ENCODE measurements at regions not wholly inside any gene's neighbourhood (a gene's known extent, or its start where the extent isn't known, plus 50 kb on each side); places are given as distances from the start of the nearest gene placed in this dataset.

GRCh38 chr4:147182041-147182440 lies 236.4 kb upstream of the TTC29 start:
- Histone ChIP-seq H2BK12ac (ENCODE audit: low read length) (no peak overlapping the region), H2AK5ac (ENCODE audit: low read depth, low read length) (no peak overlapping the region), H3K27me3 (ENCODE audit: control insufficient read depth in 3 of 3, insufficient read depth in 3 of 3, low read depth in 1 of 3, low read length in 3 of 3) (no peaks in the 10 kb centered on the region), H3K36me3 (replicated peaks in 1 of 2; ENCODE audit: control insufficient read depth in 2 of 2, insufficient read depth in 2 of 2, low read length in 2 of 2) (no peaks in the 10 kb centered on the region), H3K4ac (ENCODE audit: low read length) (no peak overlapping the region), H2BK15ac (ENCODE audit: low read length) (no peak overlapping the region), H3K27ac (replicated peaks; ENCODE audit: low read length) (no peak overlapping the region), H3K79me1 (ENCODE audit: low read depth, low read length) (peaks cover 2% of the 10 kb centered on the region), H3K4me1 (ENCODE audit: control insufficient read depth in 2 of 2, insufficient read depth in 1 of 2, low read depth in 1 of 2, low read length in 2 of 2) (peaks cover 0 to 6% of the 10 kb centered on the region in 2 donors), H3K4me3 (ENCODE audit: low read length in 2 of 2) (no peak overlapping the region), H3K9ac (ENCODE audit: low read depth, low read length, poor library complexity) (no peak overlapping the region), H4K91ac (ENCODE audit: low read depth, low read length, poor library complexity) (no peak overlapping the region), H2AFZ (ENCODE audit: low read length) (no peak overlapping the region), H4K8ac (ENCODE audit: low read depth, low read length) (no peak overlapping the region), H2BK120ac (ENCODE audit: low read depth, low read length) (no peak overlapping the region), H3K14ac (ENCODE audit: low read length) (no peak overlapping the region), H2BK5ac (ENCODE audit: low read length) (no peak overlapping the region), H3K18ac (ENCODE audit: low read length) (no peak overlapping the region), H3K4me2 (ENCODE audit: insufficient read depth, low read length, poor library complexity, severe bottlenecking) (no peak overlapping the region), H3K9me3 (replicated peaks in 1 of 2; ENCODE audit: control insufficient read depth in 2 of 2, insufficient read depth in 1 of 2, low read depth in 1 of 2, low read length in 2 of 2) (no peaks in the 10 kb centered on the region), H3K23ac (ENCODE audit: low read depth, low read length, poor library complexity) (no peak overlapping the region)
- DNase-seq (ENCODE audit: low spot score) = peak; percentile 38
- no CpG with 5 or more reads among the region's 2 CpGs for WGBS, 2 donors (ENCODE audit: extremely low coverage in 2 of 2, insufficient read length in 2 of 2, insufficient replicate concordance in 1 of 2)

GRCh38 chr4:147192679-147193078 lies 247.0 kb upstream of the TTC29 start:
- Histone ChIP-seq H3K36me3 (replicated peaks in 1 of 2; ENCODE audit: control insufficient read depth in 2 of 2, insufficient read depth in 2 of 2, low read length in 2 of 2) (no peaks in the 10 kb centered on the region), H2BK5ac (ENCODE audit: low read length) (no peak overlapping the region), H3K9ac (ENCODE audit: low read depth, low read length, poor library complexity) (no peak overlapping the region), H2BK120ac (ENCODE audit: low read depth, low read length) (no peak overlapping the region), H4K8ac (ENCODE audit: low read depth, low read length) (no peak overlapping the region), H3K18ac (ENCODE audit: low read length) (no peak overlapping the region), H3K23ac (ENCODE audit: low read depth, low read length, poor library complexity) (no peak overlapping the region), H3K4me3 (ENCODE audit: low read length in 2 of 2) (no peak overlapping the region), H3K9me3 (replicated peaks in 1 of 2; ENCODE audit: control insufficient read depth in 2 of 2, insufficient read depth in 1 of 2, low read depth in 1 of 2, low read length in 2 of 2) (no peaks in the 10 kb centered on the region), H3K4me1 (ENCODE audit: control insufficient read depth in 2 of 2, insufficient read depth in 1 of 2, low read depth in 1 of 2, low read length in 2 of 2) (peaks cover 0 to 3% of the 10 kb centered on the region in 2 donors), H3K79me1 (ENCODE audit: low read depth, low read length) (no peaks in the 10 kb centered on the region), H3K4ac (ENCODE audit: low read length) (no peak overlapping the region), H4K91ac (ENCODE audit: low read depth, low read length, poor library complexity) (no peak overlapping the region), H2AFZ (ENCODE audit: low read length) (no peak overlapping the region), H2AK5ac (ENCODE audit: low read depth, low read length) (no peak overlapping the region), H3K4me2 (ENCODE audit: insufficient read depth, low read length, poor library complexity, severe bottlenecking) (no peak overlapping the region), H2BK15ac (ENCODE audit: low read length) (no peak overlapping the region), H3K27ac (replicated peaks; ENCODE audit: low read length) (no peak overlapping the region), H3K27me3 (ENCODE audit: control insufficient read depth in 3 of 3, insufficient read depth in 3 of 3, low read depth in 1 of 3, low read length in 3 of 3) (no peaks in the 10 kb centered on the region), H2BK12ac (ENCODE audit: low read length) (no peak overlapping the region), H3K14ac (ENCODE audit: low read length) (no peak overlapping the region)
- DNase-seq (ENCODE audit: low spot score) = no peak

DNA sequence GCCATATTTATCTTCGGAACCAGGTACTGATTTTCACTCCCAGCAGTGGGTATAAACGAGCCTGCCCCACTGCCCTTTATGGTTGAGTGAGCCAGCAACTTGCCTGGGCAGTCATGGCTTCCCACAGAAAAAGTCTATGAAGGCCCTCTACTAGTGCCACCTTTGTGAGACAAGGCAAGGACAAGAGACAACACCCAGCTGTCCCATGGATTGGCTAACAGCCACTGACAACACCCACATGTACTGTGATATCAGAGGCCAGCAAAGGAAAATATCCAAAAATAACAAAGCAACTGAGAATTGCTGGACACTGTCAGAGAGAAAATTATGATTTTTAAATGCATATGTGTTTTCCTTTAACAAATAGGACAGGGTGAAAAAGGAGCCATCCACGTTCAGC lies 248.4 kb upstream of the TTC29 start:
- H3K9me3 ChIP-seq (replicated peaks in 1 of 2; ENCODE audit: control insufficient read depth in 2 of 2, insufficient read depth in 1 of 2, low read depth in 1 of 2, low read length in 2 of 2) = no peaks in the 10 kb centered on the region
- no peak overlapping the region for H2BK15ac ChIP-seq (ENCODE audit: low read length)
- H2AFZ ChIP-seq (ENCODE audit: low read length) = no peak overlapping the region
- no peaks in the 10 kb centered on the region for H3K36me3 ChIP-seq (replicated peaks in 1 of 2; ENCODE audit: control insufficient read depth in 2 of 2, insufficient read depth in 2 of 2, low read length in 2 of 2)
- no peak overlapping the region for H2BK5ac ChIP-seq (ENCODE audit: low read length)
- H2BK120ac ChIP-seq (ENCODE audit: low read depth, low read length) = no peak overlapping the region
- H4K8ac ChIP-seq (ENCODE audit: low read depth, low read length) = no peak overlapping the region
- H3K4me1 ChIP-seq (ENCODE audit: control insufficient read depth in 2 of 2, insufficient read depth in 1 of 2, low read depth in 1 of 2, low read length in 2 of 2) = peaks cover 0 to 5% of the 10 kb centered on the region in 2 donors
- no peak overlapping the region for H3K14ac ChIP-seq (ENCODE audit: low read length)
- H3K27ac ChIP-seq (replicated peaks; ENCODE audit: low read length) = no peak overlapping the region
- no peak overlapping the region for H3K23ac ChIP-seq (ENCODE audit: low read depth, low read length, poor library complexity)
- no CpG with 5 or more reads among the region's 3 CpGs for WGBS, 2 donors (ENCODE audit: extremely low coverage in 2 of 2, insufficient read length in 2 of 2, insufficient replicate concordance in 1 of 2)
- no peak for DNase-seq (ENCODE audit: low spot score)
- H3K4me2 ChIP-seq (ENCODE audit: insufficient read depth, low read length, poor library complexity, severe bottlenecking) = no peak overlapping the region
- no peaks in the 10 kb centered on the region for H3K79me1 ChIP-seq (ENCODE audit: low read depth, low read length)
- H3K18ac ChIP-seq (ENCODE audit: low read length) = no peak overlapping the region
- H3K27me3 ChIP-seq (ENCODE audit: control insufficient read depth in 3 of 3, insufficient read depth in 3 of 3, low read depth in 1 of 3, low read length in 3 of 3) = no peaks in the 10 kb centered on the region
- H2BK12ac ChIP-seq (ENCODE audit: low read length) = no peak overlapping the region
- no peak overlapping the region for H3K9ac ChIP-seq (ENCODE audit: low read depth, low read length, poor library complexity)
- H4K91ac ChIP-seq (ENCODE audit: low read depth, low read length, poor library complexity) = no peak overlapping the region
- H3K4me3 ChIP-seq (ENCODE audit: low read length in 2 of 2) = no peak overlapping the region
- H3K4ac ChIP-seq (ENCODE audit: low read length) = no peak overlapping the region
- no peak overlapping the region for H2AK5ac ChIP-seq (ENCODE audit: low read depth, low read length)

DNA sequence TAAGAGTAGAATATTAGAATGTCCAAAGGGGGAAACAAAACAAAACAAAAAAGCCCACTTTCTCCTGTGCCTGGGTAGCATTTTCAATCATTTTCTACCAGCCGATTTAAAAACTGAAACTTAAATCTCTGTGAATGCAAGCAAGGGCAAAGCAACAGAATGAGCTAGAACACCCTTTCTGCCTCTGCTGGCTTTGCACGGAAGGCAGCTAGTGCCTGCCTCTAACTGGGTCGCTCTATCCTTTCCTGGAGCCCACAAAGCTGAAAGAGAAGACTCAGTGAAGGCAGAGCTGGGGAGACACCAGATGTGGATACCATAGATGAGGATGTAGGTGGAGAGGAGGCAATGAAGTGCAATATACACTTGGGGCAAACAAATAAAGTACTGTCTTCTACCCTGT lies 248.9 kb upstream of the TTC29 start:
- Histone ChIP-seq H3K79me1 (ENCODE audit: low read depth, low read length) (no peaks in the 10 kb centered on the region), H3K4me2 (ENCODE audit: insufficient read depth, low read length, poor library complexity, severe bottlenecking) (no peak overlapping the region), H3K4me3 (ENCODE audit: low read length in 2 of 2) (no peak overlapping the region), H3K9ac (ENCODE audit: low read depth, low read length, poor library complexity) (no peak overlapping the region), H2AK5ac (ENCODE audit: low read depth, low read length) (no peak overlapping the region), H2BK120ac (ENCODE audit: low read depth, low read length) (no peak overlapping the region), H2BK12ac (ENCODE audit: low read length) (no peak overlapping the region), H2AFZ (ENCODE audit: low read length) (no peak overlapping the region), H3K18ac (ENCODE audit: low read length) (peak overlapping the region; percentile 38), H3K4me1 (ENCODE audit: control insufficient read depth in 2 of 2, insufficient read depth in 1 of 2, low read depth in 1 of 2, low read length in 2 of 2) (peaks cover 0 to 6% of the 10 kb centered on the region in 2 donors), H4K8ac (ENCODE audit: low read depth, low read length) (no peak overlapping the region), H3K4ac (ENCODE audit: low read length) (no peak overlapping the region), H3K9me3 (replicated peaks in 1 of 2; ENCODE audit: control insufficient read depth in 2 of 2, insufficient read depth in 1 of 2, low read depth in 1 of 2, low read length in 2 of 2) (no peaks in the 10 kb centered on the region), H3K27me3 (ENCODE audit: control insufficient read depth in 3 of 3, insufficient read depth in 3 of 3, low read depth in 1 of 3, low read length in 3 of 3) (no peaks in the 10 kb centered on the region), H4K91ac (ENCODE audit: low read depth, low read length, poor library complexity) (no peak overlapping the region), H2BK5ac (ENCODE audit: low read length) (no peak overlapping the region), H3K23ac (ENCODE audit: low read depth, low read length, poor library complexity) (no peak overlapping the region), H3K27ac (replicated peaks; ENCODE audit: low read length) (no peak overlapping the region), H3K14ac (ENCODE audit: low read length) (no peak overlapping the region), H2BK15ac (ENCODE audit: low read length) (no peak overlapping the region), H3K36me3 (replicated peaks in 1 of 2; ENCODE audit: control insufficient read depth in 2 of 2, insufficient read depth in 2 of 2, low read length in 2 of 2) (no peaks in the 10 kb centered on the region)
- WGBS, 2 donors (ENCODE audit: extremely low coverage in 2 of 2, insufficient read length in 2 of 2, insufficient replicate concordance in 1 of 2) = no CpG with 5 or more reads among the region's 3 CpGs
- DNase-seq (ENCODE audit: low spot score) = no peak

Measured in neuronal stem cell (in vitro differentiated cells).